ENCODE measurements at regions not wholly inside any gene's neighbourhood (a gene's known extent, or its start where the extent isn't known, plus 50 kb on each side); places are given as distances from the start of the nearest gene placed in this dataset.

GRCh38 chr4:116923389-116923788 lies 162.0 kb downstream of the TRAM1L1 start:
- TF ChIP-seq, protein P1, sequence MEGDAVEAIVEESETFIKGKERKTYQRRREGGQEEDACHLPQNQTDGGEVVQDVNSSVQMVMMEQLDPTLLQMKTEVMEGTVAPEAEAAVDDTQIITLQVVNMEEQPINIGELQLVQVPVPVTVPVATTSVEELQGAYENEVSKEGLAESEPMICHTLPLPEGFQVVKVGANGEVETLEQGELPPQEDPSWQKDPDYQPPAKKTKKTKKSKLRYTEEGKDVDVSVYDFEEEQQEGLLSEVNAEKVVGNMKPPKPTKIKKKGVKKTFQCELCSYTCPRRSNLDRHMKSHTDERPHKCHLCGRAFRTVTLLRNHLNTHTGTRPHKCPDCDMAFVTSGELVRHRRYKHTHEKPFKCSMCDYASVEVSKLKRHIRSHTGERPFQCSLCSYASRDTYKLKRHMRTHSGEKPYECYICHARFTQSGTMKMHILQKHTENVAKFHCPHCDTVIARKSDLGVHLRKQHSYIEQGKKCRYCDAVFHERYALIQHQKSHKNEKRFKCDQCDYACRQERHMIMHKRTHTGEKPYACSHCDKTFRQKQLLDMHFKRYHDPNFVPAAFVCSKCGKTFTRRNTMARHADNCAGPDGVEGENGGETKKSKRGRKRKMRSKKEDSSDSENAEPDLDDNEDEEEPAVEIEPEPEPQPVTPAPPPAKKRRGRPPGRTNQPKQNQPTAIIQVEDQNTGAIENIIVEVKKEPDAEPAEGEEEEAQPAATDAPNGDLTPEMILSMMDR (conservative IDR thresholded peaks at IDR 0.05 in 1 of 2, IDR thresholded peaks at IDR 0.05 in 1 of 2; ENCODE audit: low read depth in 1 of 2, low read length in 2 of 2): no peak
- no peak for DNase-seq (ENCODE audit: low read depth in 2 of 2)

GRCh38 chr4:116913451-116913850 lies 171.9 kb downstream of the TRAM1L1 start:
- no peaks in the 10 kb centered on the region for H3K4me1 ChIP-seq (ENCODE audit: control insufficient read depth, extremely low read depth, insufficient read depth, low read length)
- no peak for DNase-seq (ENCODE audit: low read depth in 2 of 2)
- no peaks in the 10 kb centered on the region for H3K36me3 ChIP-seq (ENCODE audit: control insufficient read depth, insufficient read depth, low read length)
- H3K27me3 ChIP-seq (ENCODE audit: control insufficient read depth, insufficient read depth, low read length): no peaks in the 10 kb centered on the region
- no peak overlapping the region for H3K4me3 ChIP-seq (replicated peaks in 1 of 4; ENCODE audit: control extremely low read depth in 1 of 4, insufficient read depth in 1 of 4, low read depth in 3 of 4, low read length in 4 of 4)
- no peak overlapping the region for H3K9ac ChIP-seq (ENCODE audit: insufficient read depth, low read length)
- no peaks in the 10 kb centered on the region for H3K9me3 ChIP-seq (ENCODE audit: control insufficient read depth, insufficient read depth, low read depth, low read length)
- H4K20me1 ChIP-seq (ENCODE audit: control insufficient read depth, extremely low read depth, insufficient read depth, low read length): no peaks in the 10 kb centered on the region
- no peak overlapping the region for H3K4me2 ChIP-seq (ENCODE audit: extremely low read depth, insufficient read depth, low read length)
- TF ChIP-seq, protein P1 (conservative IDR thresholded peaks at IDR 0.05 in 1 of 2, IDR thresholded peaks at IDR 0.05 in 1 of 2; ENCODE audit: low read depth in 1 of 2, low read length in 2 of 2): no peak
- TF ChIP-seq EZH2 (IDR thresholded peaks at IDR 0.05; ENCODE audit: low read length, missing control alignments): no peak
- H3K79me2 ChIP-seq (ENCODE audit: control insufficient read depth, insufficient read depth, low read length): no peaks in the 10 kb centered on the region
- H2AFZ ChIP-seq (ENCODE audit: low read length): no peak overlapping the region
- H3K27ac ChIP-seq (ENCODE audit: insufficient read depth, low read length): no peak overlapping the region

More at GRCh38 chr4:116923389-116923788, 162.0 kb downstream of the TRAM1L1 start:
- H3K36me3 ChIP-seq (ENCODE audit: control insufficient read depth, insufficient read depth, low read length): no peaks in the 10 kb centered on the region
- H3K4me2 ChIP-seq (ENCODE audit: extremely low read depth, insufficient read depth, low read length): no peak overlapping the region
- no peaks in the 10 kb centered on the region for H3K27me3 ChIP-seq (ENCODE audit: control insufficient read depth, insufficient read depth, low read length)
- H3K79me2 ChIP-seq (ENCODE audit: control insufficient read depth, insufficient read depth, low read length): no peaks in the 10 kb centered on the region
- H3K4me3 ChIP-seq (replicated peaks in 1 of 4; ENCODE audit: control extremely low read depth in 1 of 4, insufficient read depth in 1 of 4, low read depth in 3 of 4, low read length in 4 of 4): no peak overlapping the region
- no peak overlapping the region for H3K27ac ChIP-seq (ENCODE audit: insufficient read depth, low read length)
- H3K4me1 ChIP-seq (ENCODE audit: control insufficient read depth, extremely low read depth, insufficient read depth, low read length): no peaks in the 10 kb centered on the region
- H3K9ac ChIP-seq (ENCODE audit: insufficient read depth, low read length): no peak overlapping the region
- no peaks in the 10 kb centered on the region for H3K9me3 ChIP-seq (ENCODE audit: control insufficient read depth, insufficient read depth, low read depth, low read length)
- H2AFZ ChIP-seq (ENCODE audit: low read length): no peak overlapping the region
- H4K20me1 ChIP-seq (ENCODE audit: control insufficient read depth, extremely low read depth, insufficient read depth, low read length): no peaks in the 10 kb centered on the region

GRCh38 chr4:116906758-116907157 lies 178.6 kb downstream of the TRAM1L1 start:
- H3K79me2 ChIP-seq (ENCODE audit: control insufficient read depth, insufficient read depth, low read length): no peaks in the 10 kb centered on the region
- no peak overlapping the region for H3K9ac ChIP-seq (ENCODE audit: insufficient read depth, low read length)
- H3K27ac ChIP-seq (ENCODE audit: insufficient read depth, low read length): no peak overlapping the region
- H3K36me3 ChIP-seq (ENCODE audit: control insufficient read depth, insufficient read depth, low read length): no peaks in the 10 kb centered on the region
- no peak for TF ChIP-seq EZH2 (IDR thresholded peaks at IDR 0.05; ENCODE audit: low read length, missing control alignments)
- H3K27me3 ChIP-seq (ENCODE audit: control insufficient read depth, insufficient read depth, low read length): no peaks in the 10 kb centered on the region
- no peaks in the 10 kb centered on the region for H3K4me1 ChIP-seq (ENCODE audit: control insufficient read depth, extremely low read depth, insufficient read depth, low read length)
- H3K9me3 ChIP-seq (ENCODE audit: control insufficient read depth, insufficient read depth, low read depth, low read length): no peaks in the 10 kb centered on the region
- no peaks in the 10 kb centered on the region for H4K20me1 ChIP-seq (ENCODE audit: control insufficient read depth, extremely low read depth, insufficient read depth, low read length)
- H2AFZ ChIP-seq (ENCODE audit: low read length): no peak overlapping the region
- H3K4me2 ChIP-seq (ENCODE audit: extremely low read depth, insufficient read depth, low read length): no peak overlapping the region
- H3K4me3 ChIP-seq (replicated peaks in 1 of 4; ENCODE audit: control extremely low read depth in 1 of 4, insufficient read depth in 1 of 4, low read depth in 3 of 4, low read length in 4 of 4): no peak overlapping the region
- DNase-seq (ENCODE audit: low read depth in 2 of 2): no peak
